SK-N-SH (cell line): ENCODE measurements at regions not wholly inside any gene's neighbourhood (a gene's known extent, or its start where the extent isn't known, plus 50 kb on each side); places are given as distances from the start of the nearest gene placed in this dataset.

ENCODE experiments used
- CTCF ChIA-PET: fragments of 300-600, 350-600 bp; formaldehyde crosslinking; extraction: SDS; loops from one replicate; lab custom pipeline; 2021; lab: Yijun Ruan, JAX
- POLR2A ChIA-PET: fragments of 350-600 bp; sonication (Branson Sonifier 250); formaldehyde crosslinking; extraction: SDS; loops from one replicate; lab custom pipeline; 2020; ENCODE audit warnings: antibody characterized with exemption, inconsistent platforms; lab: Yijun Ruan, JAX
- DNase-seq: peaks from one replicate; pipeline ENCODE4 v3.0.0; 2012
- H2AFZ ChIP-seq: fragments of 200-600 bp; sonication (generic); 2 replicates; pipeline ENCODE4 v1.8.1; 2016; ENCODE audit warnings: antibody characterized with exemption, mild to moderate bottlenecking, low read depth
- H3F3A ChIP-seq: fragments of 200-600 bp; sonication (generic); replicated peaks from 2 replicates; pipeline ENCODE3; 2016; ENCODE audit warnings: antibody characterized with exemption, mild to moderate bottlenecking; ENCODE audit not compliant: insufficient read depth
- H3K27ac ChIP-seq, 2 experiments: fragments of 200-500 bp in 1 of 2; fragments of 200-600 bp in 1 of 2; sonication (Bioruptor generic) in 1 of 2; sonication (generic), shearing (Covaris generic) in 1 of 2; 2 replicates each; pipeline versions ENCODE4 v1.5.1 to v1.6.1; 2014 to 2016; ENCODE audit warnings: low read depth in 2 of 2, inconsistent platforms in 1 of 2, low read length in 1 of 2, mild to moderate bottlenecking in 1 of 2, mixed read lengths in 1 of 2
- H3K27me3 ChIP-seq: fragments of 200-600 bp; sonication (generic), shearing (Covaris generic); 2 replicates; pipeline ENCODE4 v1.6.1; 2016; ENCODE audit warnings: mixed run types; ENCODE audit not compliant: insufficient read depth
- H3K36me3 ChIP-seq, 2 experiments: fragments of 200-500 bp in 1 of 2; fragments of 200-600 bp in 1 of 2; sonication (Bioruptor generic) in 1 of 2; sonication (generic) in 1 of 2; replicated peaks in 1 of 2; 2 replicates each; pipeline versions ENCODE3 to v1.5.1; 2014 to 2016; ENCODE audit warnings: low read length in 1 of 2, mild to moderate bottlenecking in 1 of 2; ENCODE audit not compliant: insufficient read depth in 2 of 2, control insufficient read depth in 1 of 2
- H3K4me1 ChIP-seq, 2 experiments: fragments of 200-500 bp in 1 of 2; fragments of 200-600 bp in 1 of 2; sonication (Bioruptor generic) in 1 of 2; sonication (generic), shearing (Covaris generic) in 1 of 2; 2 replicates each; pipeline versions ENCODE4 v1.5.1 to v1.6.1; 2014 to 2016; ENCODE audit warnings: low read depth in 1 of 2, low read length in 1 of 2, mixed run types in 1 of 2; ENCODE audit not compliant: insufficient read depth in 2 of 2, control insufficient read depth in 1 of 2
- H3K4me2 ChIP-seq: fragments of 200-600 bp; sonication (generic), shearing (Covaris generic); 2 replicates; pipeline ENCODE4 v1.6.1; 2017; ENCODE audit warnings: mixed run types
- H3K4me3 ChIP-seq, 2 experiments: fragments of 200-500 bp in 1 of 2; fragments of 200-600 bp in 1 of 2; sonication (Bioruptor generic) in 1 of 2; sonication (generic), shearing (Covaris generic) in 1 of 2; 2 replicates each; pipeline versions ENCODE4 v1.5.1 to v1.8.1; 2014 to 2016; ENCODE audit warnings: low read depth in 2 of 2, inconsistent platforms in 1 of 2, low read length in 1 of 2, mild to moderate bottlenecking in 1 of 2, mixed read lengths in 1 of 2, moderate library complexity in 1 of 2
- H3K79me2 ChIP-seq: fragments of 200-600 bp; sonication (generic); 2 replicates; pipeline ENCODE4 v1.8.1; 2017; ENCODE audit warnings: mild to moderate bottlenecking; ENCODE audit not compliant: insufficient read depth
- H3K9ac ChIP-seq: fragments of 200-600 bp; sonication (generic); 2 replicates; pipeline ENCODE4 v1.6.1; 2017; ENCODE audit warnings: mixed run types
- H3K9me2 ChIP-seq: fragments of 200-600 bp; sonication (generic); 2 replicates; pipeline ENCODE4 v1.6.1; 2017; ENCODE audit warnings: mixed run types
- H3K9me3 ChIP-seq: fragments of 200-600 bp; sonication (generic); 2 replicates; pipeline ENCODE4 v1.6.1; 2017; ENCODE audit warnings: mixed run types, mild to moderate bottlenecking, moderate library complexity
- H4K20me1 ChIP-seq: fragments of 200-600 bp; sonication (generic); 2 replicates; pipeline ENCODE4 v1.6.1; 2017; ENCODE audit warnings: mild to moderate bottlenecking, mixed run types; ENCODE audit not compliant: insufficient read depth
- CHD2 ChIP-seq: fragments of 150-350 bp; IDR thresholded peaks from 2 replicates; pipeline ENCODE4 v1.6.1; 2018; ENCODE audit warnings: low read length; ENCODE audit not compliant: partially characterized antibody
- ELF1 ChIP-seq: IDR thresholded peaks from 2 replicates; pipeline ENCODE4 v1.4.0; 2012
- EZH2phosphoT487 ChIP-seq: fragments of 200-600 bp; sonication (generic); IDR thresholded peaks from 2 replicates; pipeline ENCODE4 v1.6.1; 2017; ENCODE audit warnings: low read depth, mixed run types, mild to moderate bottlenecking, antibody characterized with exemption, moderate library complexity, borderline replicate concordance
- FOXJ3 ChIP-seq: sonication (generic); formaldehyde crosslinking; IDR thresholded peaks from 2 replicates; pipeline ENCODE4 v1.5.1; 2020; ENCODE audit warnings: mild to moderate bottlenecking, missing genetic modification reagents
- FOXM1 ChIP-seq: IDR thresholded peaks from 2 replicates; pipeline ENCODE4 v1.4.0; 2012; ENCODE audit warnings: low read depth, mild to moderate bottlenecking
- GABPA ChIP-seq: IDR thresholded peaks from 2 replicates; pipeline ENCODE4 v1.4.0; 2012; ENCODE audit warnings: low read depth, mild to moderate bottlenecking
- IRF3 ChIP-seq: fragments of 150-350 bp; IDR thresholded peaks from 2 replicates; pipeline ENCODE4 v1.6.1; 2016; ENCODE audit warnings: mild to moderate bottlenecking, low read depth, low read length
- JUND ChIP-seq: IDR thresholded peaks from 2 replicates; pipeline ENCODE4 v1.4.0; 2012
- MAX ChIP-seq: IDR thresholded peaks from 2 replicates; pipeline ENCODE4 v1.4.0; 2012; ENCODE audit warnings: low read depth
- MEF2A ChIP-seq: IDR thresholded peaks from 2 replicates; pipeline ENCODE4 v1.4.0; 2012; ENCODE audit warnings: low read depth, borderline replicate concordance
- MXI1 ChIP-seq: IDR thresholded peaks from 2 replicates; pipeline ENCODE4 v1.6.1; 2012; ENCODE audit warnings: mild to moderate bottlenecking, low read depth, low read length, improper control_type of control experiment
- NFIC ChIP-seq: IDR thresholded peaks from 2 replicates; pipeline ENCODE4 v1.4.0; 2012; ENCODE audit warnings: borderline replicate concordance
- NRF1 ChIP-seq: IDR thresholded peaks from 2 replicates; pipeline ENCODE4 v1.6.1; 2012; ENCODE audit warnings: low read depth, mild to moderate bottlenecking, low read length
- PBX3 ChIP-seq: IDR thresholded peaks from 2 replicates; pipeline ENCODE4; 2012
- POLR2AphosphoS5 ChIP-seq: IDR thresholded peaks from 2 replicates; pipeline ENCODE4 v1.6.1; 2012; ENCODE audit warnings: low read depth, low read length
- RCOR1 ChIP-seq: fragments of 150-350 bp; IDR thresholded peaks from 2 replicates; pipeline ENCODE4 v1.6.1; 2017; ENCODE audit warnings: antibody characterized with exemption, low read length
- REST ChIP-seq: IDR thresholded peaks from 2 replicates; pipeline ENCODE4 v1.6.1; 2012; ENCODE audit warnings: mild to moderate bottlenecking, low read depth, low read length, moderate library complexity
- TAF1 ChIP-seq: IDR thresholded peaks from 2 replicates; pipeline ENCODE4 v1.6.1; 2012; ENCODE audit warnings: low read depth, mild to moderate bottlenecking, low read length, moderate library complexity, borderline replicate concordance
- USF1 ChIP-seq: IDR thresholded peaks from 2 replicates; pipeline ENCODE4 v1.4.0; 2012; ENCODE audit warnings: low read depth, borderline replicate concordance
- WGBS: methylation state at CpG from one replicate; pipeline ENCODE4 v1.1.6; 2017; ENCODE audit warnings: low lambda C conversion rate; 5-methylcytosine and 5-hydroxymethylcytosine counted together

- 47% methylated on average over 4 of the region's 4 CpGs for WGBS
- no peaks in the 10 kb centered on the region for H3K9me3 ChIP-seq
- H3K79me2 ChIP-seq: no peaks in the 10 kb centered on the region
- no peak overlapping the region for H3K4me2 ChIP-seq
- POLR2A ChIA-PET: no interaction called here
- TF ChIP-seq MAX (no peak), NRF1 (no peak), RCOR1 (no peak), PBX3 (no peak), ELF1 (no peak), IRF3 (no peak), USF1 (no peak), POLR2AphosphoS5 (no peak), NFIC (no peak), GABPA (no peak), MEF2A (no peak)
- H2AFZ ChIP-seq: no peak overlapping the region
- DNase-seq: no peak
- no peak overlapping the region for H3K9ac ChIP-seq
- CTCF ChIA-PET: no interaction called here
- no peaks in the 10 kb centered on the region for H3F3A ChIP-seq
- H3K4me1 ChIP-seq: peaks cover 0 to 3% of the 10 kb centered on the region in 2 experiments; a peak in 1 of 4 replicates
- H4K20me1 ChIP-seq: no peaks in the 10 kb centered on the region
- no peaks in the 10 kb centered on the region for H3K36me3 ChIP-seq
- H3K27me3 ChIP-seq: no peaks in the 10 kb centered on the region
- H3K9me2 ChIP-seq: no peaks in the 10 kb centered on the region
- no peak overlapping the region for H3K27ac ChIP-seq
- H3K4me3 ChIP-seq: no peak overlapping the region
Measured at GRCh38 chr10:2279711-2280110, 542.4 kb upstream of the ADARB2 start.

- DNase-seq: no peak
- Histone ChIP-seq H3K9me2 (no peaks in the 10 kb centered on the region), H3K27ac (no peak overlapping the region), H2AFZ (no peak overlapping the region), H3K36me3 (no peaks in the 10 kb centered on the region), H3K9me3 (no peaks in the 10 kb centered on the region), H3K4me1 (peaks cover 0 to 3% of the 10 kb centered on the region in 2 experiments; a peak in 1 of 4 replicates), H3K79me2 (no peaks in the 10 kb centered on the region), H3K27me3 (no peaks in the 10 kb centered on the region), H3K4me2 (no peak overlapping the region), H3K9ac (no peak overlapping the region), H3K4me3 (no peak overlapping the region), H4K20me1 (no peaks in the 10 kb centered on the region), H3F3A (no peaks in the 10 kb centered on the region)
- WGBS: 27% methylated on average over 11 of the region's 11 CpGs
- ChIA-PET CTCF (interaction anchor here (1.5 kb wide), 1 partner anchor 9 kb away, joined by 5 read pairs; no protein-coding TSS in a partner anchor), POLR2A (no interaction called here)
- TF ChIP-seq CHD2: no peak
- TF ChIP-seq IRF3: no peak
- no peak for TF ChIP-seq NRF1
- no peak for TF ChIP-seq MEF2A
- TF ChIP-seq ELF1: no peak
- TF ChIP-seq REST: no peak
- TF ChIP-seq POLR2AphosphoS5: no peak
- TF ChIP-seq EZH2phosphoT487: no peak
- TF ChIP-seq TAF1: no peak
- TF ChIP-seq USF1: no peak
- TF ChIP-seq RCOR1: no peak
- TF ChIP-seq JUND: no peak
- TF ChIP-seq MXI1: no peak
- no peak for TF ChIP-seq FOXM1
- no peak for TF ChIP-seq FOXJ3 (CRISPR knock-in tag)
Measured at GRCh38 chr10:2278363-2278762, 541.0 kb upstream of the ADARB2 start.
